Tibial artery (tissue), 4 donors: ENCODE measurements at regions not wholly inside any gene's neighbourhood (a gene's known extent, or its start where the extent isn't known, plus 50 kb on each side); places are given as distances from the start of the nearest gene placed in this dataset.

Experiments used
- DNase-seq, 2 donors: peaks; one replicate each; pipeline ENCODE4 v3.0.0-alpha.2; 2019
- H3K27ac ChIP-seq, 2 donors: fragments of 200-600 bp; sonication (generic) in 1 of 2; 1 replicate in 1 of 2; 2 replicates in 1 of 2; pipeline ENCODE4 v1.5.1; 2018 to 2019; ENCODE audit warnings: mild to moderate bottlenecking in 1 of 2
- H3K27me3 ChIP-seq, 2 donors: fragments of 200-600 bp; sonication (generic) in 1 of 2; one replicate each; pipeline versions ENCODE4 v1.5.1 to v1.6.0; 2016 to 2019
- H3K36me3 ChIP-seq, 3 donors: fragments of 200-600 bp; sonication (generic) in 2 of 3; one replicate each; pipeline ENCODE4 v1.5.1; 2016 to 2019; ENCODE audit warnings: mild to moderate bottlenecking in 2 of 3
- H3K4me1 ChIP-seq, 4 donors: fragments of 200-600 bp; sonication (generic) in 2 of 4; 1 replicate in 3 of 4; 2 replicates in 1 of 4; pipeline ENCODE4 v1.5.1; 2016 to 2019
- H3K4me3 ChIP-seq, 2 donors: fragments of 200-600 bp; sonication (generic) in 1 of 2; 1 replicate in 1 of 2; 2 replicates in 1 of 2; pipeline ENCODE4 v1.5.1; 2018 to 2019; ENCODE audit warnings: mild to moderate bottlenecking in 2 of 2
- H3K9me3 ChIP-seq, 3 donors: fragments of 200-600 bp; sonication (generic) in 1 of 3; one replicate each; pipeline ENCODE4 v1.5.1; 2016 to 2019
- intact Hi-C: fragments of 100-400 bp; cut with DNase I; formaldehyde crosslinking; loops from one replicate; pipeline ENCODE4 v1.15.0; 2023; ENCODE audit warnings: low total_unique reads
- TF ChIP-seq, protein P1 (sequence below), 2 experiments: fragments of 200-600 bp in 1 of 2; fragments of 450-650 bp in 1 of 2; IDR thresholded peaks; one replicate each; pipeline ENCODE4 v1.5.1; 2017 to 2019; ENCODE audit warnings: antibody characterized with exemption in 2 of 2, mild to moderate bottlenecking in 1 of 2, moderate library complexity in 1 of 2

DNA sequence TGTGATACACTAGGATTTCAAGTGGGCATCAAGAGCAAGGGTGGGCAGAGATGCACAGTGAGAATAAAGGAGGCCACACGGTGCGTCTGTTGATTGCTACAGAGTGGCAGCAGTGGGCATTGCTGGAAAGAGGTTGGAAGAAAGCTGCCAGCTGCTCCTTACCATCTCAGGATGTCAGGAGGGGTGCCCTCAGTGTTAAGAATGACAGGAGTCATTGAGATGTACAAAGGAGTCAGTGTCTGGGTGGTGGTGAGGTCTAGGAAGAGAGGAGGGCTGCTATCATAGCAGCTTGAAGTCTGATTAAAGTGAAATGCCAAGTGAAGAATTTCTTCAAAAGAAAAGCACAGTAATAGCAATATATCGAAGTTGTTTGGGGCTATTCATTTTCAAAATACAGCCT is 992.7 kb downstream of the TTLL7 start:
- Histone ChIP-seq H3K27me3 (no peaks in the 10 kb centered on the region), H3K36me3 (no peaks in the 10 kb centered on the region), H3K4me1 (no peaks in the 10 kb centered on the region), H3K4me3 (no peak overlapping the region), H3K9me3 (no peaks in the 10 kb centered on the region), H3K27ac (no peak overlapping the region)
- TF ChIP-seq, protein P1, sequence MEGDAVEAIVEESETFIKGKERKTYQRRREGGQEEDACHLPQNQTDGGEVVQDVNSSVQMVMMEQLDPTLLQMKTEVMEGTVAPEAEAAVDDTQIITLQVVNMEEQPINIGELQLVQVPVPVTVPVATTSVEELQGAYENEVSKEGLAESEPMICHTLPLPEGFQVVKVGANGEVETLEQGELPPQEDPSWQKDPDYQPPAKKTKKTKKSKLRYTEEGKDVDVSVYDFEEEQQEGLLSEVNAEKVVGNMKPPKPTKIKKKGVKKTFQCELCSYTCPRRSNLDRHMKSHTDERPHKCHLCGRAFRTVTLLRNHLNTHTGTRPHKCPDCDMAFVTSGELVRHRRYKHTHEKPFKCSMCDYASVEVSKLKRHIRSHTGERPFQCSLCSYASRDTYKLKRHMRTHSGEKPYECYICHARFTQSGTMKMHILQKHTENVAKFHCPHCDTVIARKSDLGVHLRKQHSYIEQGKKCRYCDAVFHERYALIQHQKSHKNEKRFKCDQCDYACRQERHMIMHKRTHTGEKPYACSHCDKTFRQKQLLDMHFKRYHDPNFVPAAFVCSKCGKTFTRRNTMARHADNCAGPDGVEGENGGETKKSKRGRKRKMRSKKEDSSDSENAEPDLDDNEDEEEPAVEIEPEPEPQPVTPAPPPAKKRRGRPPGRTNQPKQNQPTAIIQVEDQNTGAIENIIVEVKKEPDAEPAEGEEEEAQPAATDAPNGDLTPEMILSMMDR (IDR thresholded peaks at IDR 0.05) = no peak
- intact Hi-C loops = no loop called here
- no peak for DNase-seq

DNA sequence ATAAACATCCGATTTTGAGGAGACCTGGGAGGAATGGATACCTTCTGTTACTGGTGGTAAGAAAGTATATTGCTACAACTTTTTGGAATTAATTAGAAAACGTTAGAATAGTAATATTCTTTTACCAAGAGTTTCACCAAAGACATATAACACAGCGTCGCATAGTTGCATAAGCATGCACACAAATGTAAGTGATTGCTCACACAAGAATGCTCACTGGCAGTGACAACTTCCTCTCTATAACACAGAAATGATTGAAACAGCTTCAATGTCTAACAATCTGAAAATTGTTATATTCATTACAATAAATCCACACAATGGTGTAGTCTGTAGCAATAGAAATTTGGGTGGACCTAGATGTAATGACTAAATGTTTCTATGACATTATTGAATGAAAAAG is 998.6 kb downstream of the TTLL7 start:
- Histone ChIP-seq H3K4me1 (no peaks in the 10 kb centered on the region), H3K9me3 (no peaks in the 10 kb centered on the region), H3K4me3 (no peak overlapping the region), H3K27me3 (no peaks in the 10 kb centered on the region), H3K36me3 (no peaks in the 10 kb centered on the region), H3K27ac (no peak overlapping the region)
- DNase-seq = no peak
- intact Hi-C loops = no loop called here
- TF ChIP-seq, protein P1 (IDR thresholded peaks at IDR 0.05) = no peak

DNA sequence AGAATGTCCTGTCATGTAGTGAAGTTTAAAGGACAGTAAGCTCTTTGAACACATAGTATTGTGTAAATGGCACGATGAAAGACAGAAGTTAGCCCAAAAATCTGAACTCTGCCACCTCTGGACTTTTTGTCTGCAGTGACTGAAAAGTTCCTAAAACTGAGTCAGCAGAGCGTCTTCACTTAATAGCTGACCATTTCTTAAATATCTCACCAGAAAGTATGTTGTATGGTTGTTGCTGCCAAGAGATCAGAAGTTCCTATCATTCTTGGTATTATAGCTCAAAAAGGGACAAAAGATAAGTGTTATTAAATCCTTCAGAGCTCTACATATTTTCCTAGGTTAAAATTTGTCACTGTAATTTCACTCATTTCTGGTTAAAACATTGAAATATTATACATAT is 1003.0 kb downstream of the TTLL7 start:
- Histone ChIP-seq H3K9me3 (no peaks in the 10 kb centered on the region), H3K27ac (no peak overlapping the region), H3K4me1 (peaks cover 0 to 4% (median 0%) of the 10 kb centered on the region in 4 donors), H3K27me3 (no peaks in the 10 kb centered on the region), H3K4me3 (no peak overlapping the region), H3K36me3 (no peaks in the 10 kb centered on the region)
- DNase-seq = no peak
- TF ChIP-seq, protein P1 (IDR thresholded peaks at IDR 0.05) = no peak
- intact Hi-C loops = no loop called here

DNA sequence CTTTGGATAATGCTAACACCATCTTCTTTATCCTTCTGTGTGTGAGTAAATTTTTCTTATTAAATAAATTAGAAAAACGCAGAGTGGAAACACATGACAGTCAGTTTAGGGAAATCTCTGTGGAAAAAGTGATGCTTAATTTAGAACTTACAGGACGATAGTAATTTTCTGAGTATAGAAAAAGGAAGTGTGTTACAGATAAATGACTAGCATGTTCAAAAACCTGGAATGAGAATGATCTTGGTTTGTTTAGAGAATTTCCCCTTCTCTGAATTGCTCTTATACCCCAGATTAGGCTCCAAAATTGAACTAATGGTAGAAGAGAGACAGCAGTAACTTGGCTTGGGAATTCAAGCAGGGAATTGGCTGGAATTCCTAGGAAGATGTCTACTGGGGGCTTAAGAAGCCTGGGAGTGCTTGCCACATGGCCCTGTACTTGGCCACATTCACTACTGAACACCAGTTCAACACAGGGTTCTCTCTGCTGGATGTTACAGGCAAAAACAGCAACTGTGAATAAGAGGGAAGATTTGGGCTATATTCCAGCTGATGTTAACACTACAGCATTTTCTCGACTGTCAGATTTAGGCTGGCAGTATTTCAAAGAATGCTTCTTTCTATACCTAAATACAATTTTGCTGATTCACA is 1004.2 kb downstream of the TTLL7 start:
- H3K4me3 ChIP-seq = no peak overlapping the region
- TF ChIP-seq, protein P1 (IDR thresholded peaks at IDR 0.05) = no peak
- H3K4me1 ChIP-seq = peaks cover 0 to 4% (median 0%) of the 10 kb centered on the region in 4 donors
- no peaks in the 10 kb centered on the region for H3K9me3 ChIP-seq
- no peak for DNase-seq
- no peak overlapping the region for H3K27ac ChIP-seq
- intact Hi-C loops = no loop called here
- no peaks in the 10 kb centered on the region for H3K27me3 ChIP-seq
- H3K36me3 ChIP-seq = no peaks in the 10 kb centered on the region

DNA sequence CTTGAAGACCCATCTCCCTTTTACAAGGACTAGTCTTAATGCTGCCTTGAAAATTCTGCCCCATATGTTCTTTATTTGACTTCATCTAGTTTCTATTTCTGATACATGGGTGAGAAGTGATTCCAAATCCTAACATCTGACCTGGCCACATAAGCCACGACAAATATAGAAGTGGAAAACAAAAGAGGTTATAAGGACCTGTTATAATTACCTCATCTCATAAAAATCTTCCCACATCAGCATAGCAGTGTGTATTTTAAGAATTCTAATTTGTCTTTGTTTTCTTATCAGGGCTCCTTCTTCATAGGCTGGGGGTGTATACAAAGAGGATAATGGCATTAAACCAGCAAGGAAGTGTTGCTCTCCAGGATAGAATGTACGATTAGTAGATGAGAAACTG is 1007.4 kb downstream of the TTLL7 start:
- intact Hi-C loops = no loop called here
- no peak overlapping the region for H3K27ac ChIP-seq
- no peak for DNase-seq
- TF ChIP-seq, protein P1 (IDR thresholded peaks at IDR 0.05) = no peak
- no peak overlapping the region for H3K4me3 ChIP-seq
- no peaks in the 10 kb centered on the region for H3K36me3 ChIP-seq
- H3K27me3 ChIP-seq = no peaks in the 10 kb centered on the region
- H3K4me1 ChIP-seq = peaks cover 0 to 4% (median 0%) of the 10 kb centered on the region in 4 donors
- no peaks in the 10 kb centered on the region for H3K9me3 ChIP-seq
